ENCODE measurements at regions not wholly inside any gene's neighbourhood (a gene's known extent, or its start where the extent isn't known, plus 50 kb on each side); places are given as distances from the start of the nearest gene placed in this dataset.
"Not testable (repeated sequence)": the region's sequence is repeated elsewhere in the genome, so short reads cannot be mapped to it uniquely, and the experiment has no call there.

GRCh38 chr3:194906970-194907629 lies 221.4 kb downstream of the FAM43A start:
- DNase-seq (ENCODE audit: low read depth, low spot score), result no peak
- no peak overlapping the region for H3K27ac ChIP-seq

GRCh38 chr3:194907811-194908210 lies 222.1 kb downstream of the FAM43A start:
- Histone ChIP-seq H3K36me3 (ENCODE audit: insufficient read depth, low read length) (no peaks in the 10 kb centered on the region), H3K9ac (ENCODE audit: insufficient read length) (no peak overlapping the region), H3K4me3 (no peak overlapping the region), H3K27ac (no peak overlapping the region), H3K9me3 (ENCODE audit: low read depth, low read length) (no peaks in the 10 kb centered on the region)
- TF ChIP-seq FOXP2 (optimal IDR thresholded peaks at IDR 0.05; ENCODE audit: control extremely low read depth, extremely low read length, insufficient read depth), result no peak
- TF ChIP-seq POLR2AphosphoS5 (IDR thresholded peaks at IDR 0.05; ENCODE audit: borderline replicate concordance, low read depth, low read length), result no peak
- TF ChIP-seq EZH2 (IDR thresholded peaks at IDR 0.05), result no peak
- DNase-seq (ENCODE audit: low read depth, low spot score), result no peak

More at GRCh38 chr3:194906970-194907629, 221.4 kb downstream of the FAM43A start:
- H3K4me3 ChIP-seq, result no peak overlapping the region
- H3K36me3 ChIP-seq (ENCODE audit: insufficient read depth, low read length), result no peaks in the 10 kb centered on the region
- no peaks in the 10 kb centered on the region for H3K9me3 ChIP-seq (ENCODE audit: low read depth, low read length)
- TF ChIP-seq EZH2 (IDR thresholded peaks at IDR 0.05), result no peak
- TF ChIP-seq FOXP2 (optimal IDR thresholded peaks at IDR 0.05; ENCODE audit: control extremely low read depth, extremely low read length, insufficient read depth), result no peak
- TF ChIP-seq POLR2AphosphoS5 (IDR thresholded peaks at IDR 0.05; ENCODE audit: borderline replicate concordance, low read depth, low read length), result no peak
- H3K9ac ChIP-seq (ENCODE audit: insufficient read length), result no peak overlapping the region

GRCh38 chr3:194908496-194908895 lies 222.8 kb downstream of the FAM43A start:
- Histone ChIP-seq H3K27ac (no peak overlapping the region), H3K9ac (ENCODE audit: insufficient read length) (no peak overlapping the region), H3K9me3 (ENCODE audit: low read depth, low read length) (no peaks in the 10 kb centered on the region), H3K36me3 (ENCODE audit: insufficient read depth, low read length) (no peaks in the 10 kb centered on the region), H3K4me3 (no peak overlapping the region)
- DNase-seq (ENCODE audit: low read depth, low spot score), result no peak
- TF ChIP-seq EZH2 (IDR thresholded peaks at IDR 0.05) (no peak), POLR2AphosphoS5 (IDR thresholded peaks at IDR 0.05; ENCODE audit: borderline replicate concordance, low read depth, low read length) (no peak), FOXP2 (optimal IDR thresholded peaks at IDR 0.05; ENCODE audit: control extremely low read depth, extremely low read length, insufficient read depth) (no peak)

- no peak for TF ChIP-seq POLR2AphosphoS5 (IDR thresholded peaks at IDR 0.05; ENCODE audit: borderline replicate concordance, low read depth, low read length)
- TF ChIP-seq EZH2 (IDR thresholded peaks at IDR 0.05), result no peak
- no peak for TF ChIP-seq FOXP2 (optimal IDR thresholded peaks at IDR 0.05; ENCODE audit: control extremely low read depth, extremely low read length, insufficient read depth)
Measured at GRCh38 chr3:194908972-194909371, 223.3 kb downstream of the FAM43A start.

GRCh38 chr3:194910414-194910984 lies 224.8 kb downstream of the FAM43A start:
- no peak for DNase-seq (ENCODE audit: low read depth, low spot score)
- Histone ChIP-seq H3K9me3 (ENCODE audit: low read depth, low read length) (no peaks in the 10 kb centered on the region), H3K27ac (no peak overlapping the region), H3K4me3 (no peak overlapping the region), H3K36me3 (ENCODE audit: insufficient read depth, low read length) (no peaks in the 10 kb centered on the region), H3K9ac (ENCODE audit: insufficient read length) (no peak overlapping the region)
- TF ChIP-seq FOXP2 (optimal IDR thresholded peaks at IDR 0.05; ENCODE audit: control extremely low read depth, extremely low read length, insufficient read depth) (no peak), POLR2AphosphoS5 (IDR thresholded peaks at IDR 0.05; ENCODE audit: borderline replicate concordance, low read depth, low read length) (no peak), EZH2 (IDR thresholded peaks at IDR 0.05) (no peak)

More at GRCh38 chr3:194908972-194909371, 223.3 kb downstream of the FAM43A start:
- no peak overlapping the region for H3K27ac ChIP-seq
- H3K9ac ChIP-seq (ENCODE audit: insufficient read length), result no peak overlapping the region
- no peaks in the 10 kb centered on the region for H3K9me3 ChIP-seq (ENCODE audit: low read depth, low read length)
- no peak for DNase-seq (ENCODE audit: low read depth, low spot score)
- H3K4me3 ChIP-seq, result no peak overlapping the region
- H3K36me3 ChIP-seq (ENCODE audit: insufficient read depth, low read length), result no peaks in the 10 kb centered on the region

DNA sequence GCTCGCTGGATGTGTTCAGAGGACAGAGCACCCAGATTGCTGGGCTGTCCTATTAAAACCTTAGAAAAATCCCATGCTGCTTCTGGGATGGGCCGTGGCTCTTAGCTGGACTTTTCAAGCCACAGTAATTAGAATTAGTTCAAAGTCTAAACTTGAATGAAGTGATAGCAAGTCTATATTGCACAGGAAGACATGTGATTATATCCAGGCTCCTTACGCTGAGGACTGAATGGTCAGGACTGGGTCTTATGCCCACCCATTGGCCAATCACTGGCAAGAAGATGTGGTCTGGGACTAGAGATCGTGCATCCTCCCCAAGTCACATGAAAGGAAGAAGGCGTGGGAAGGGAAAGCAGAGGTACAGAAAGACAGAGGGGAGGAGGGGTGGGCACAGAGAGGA lies 227.6 kb downstream of the FAM43A start:
- Histone ChIP-seq H3K9ac (ENCODE audit: insufficient read length) (no peak overlapping the region), H3K27ac (no peak overlapping the region), H3K4me3 (no peak overlapping the region), H3K9me3 (ENCODE audit: low read depth, low read length) (no peaks in the 10 kb centered on the region), H3K36me3 (ENCODE audit: insufficient read depth, low read length) (no peaks in the 10 kb centered on the region)
- TF ChIP-seq FOXP2 (optimal IDR thresholded peaks at IDR 0.05; ENCODE audit: control extremely low read depth, extremely low read length, insufficient read depth) (no peak), EZH2 (IDR thresholded peaks at IDR 0.05) (no peak), POLR2AphosphoS5 (IDR thresholded peaks at IDR 0.05; ENCODE audit: borderline replicate concordance, low read depth, low read length) (no peak)
- DNase-seq (ENCODE audit: low read depth, low spot score), result no peak

DNA sequence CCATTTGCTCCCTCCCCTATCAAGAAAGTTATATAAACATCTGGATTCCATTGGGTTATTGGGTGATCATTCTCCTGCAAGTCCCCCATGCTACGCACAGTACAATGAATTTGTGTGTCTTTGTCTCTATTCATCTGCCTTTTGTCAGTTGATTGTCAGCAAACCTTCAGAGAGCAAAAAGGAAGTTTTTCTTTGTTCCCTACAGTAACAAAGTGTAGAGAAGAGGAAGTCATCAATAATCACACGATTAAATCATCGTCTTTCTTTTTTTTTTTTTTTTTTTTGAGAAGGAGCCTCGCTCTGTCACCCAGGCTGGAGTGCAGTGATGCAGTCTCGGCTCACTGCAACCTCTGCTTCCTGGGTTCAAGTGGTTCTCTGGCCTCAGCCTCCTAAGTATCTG lies 239.2 kb downstream of the FAM43A start:
- H3K36me3 ChIP-seq (ENCODE audit: insufficient read depth, low read length); DNase-seq (ENCODE audit: low read depth, low spot score): not testable (repeated sequence)

DNA sequence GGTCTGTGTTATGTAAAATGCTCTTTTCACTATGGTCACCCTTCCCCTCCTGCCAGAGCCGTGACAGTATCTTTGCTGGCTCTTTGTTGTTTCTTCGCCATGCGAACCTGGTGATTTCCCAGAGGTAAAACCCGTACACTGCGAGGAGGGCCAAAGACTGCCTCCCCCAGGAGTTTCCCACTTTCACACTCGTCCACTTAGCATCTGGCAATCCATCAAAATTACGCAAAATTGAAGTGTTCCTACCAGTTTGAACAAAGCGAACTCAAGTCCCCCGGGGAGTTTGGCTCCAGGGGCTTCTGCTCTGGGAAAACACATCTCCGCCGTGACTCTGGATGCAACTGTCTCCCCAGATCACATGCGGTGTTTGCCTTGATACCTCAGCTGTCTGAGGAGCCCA lies 239.9 kb downstream of the FAM43A start:
- Histone ChIP-seq H3K27ac (no peak overlapping the region), H3K9me3 (ENCODE audit: low read depth, low read length) (no peaks in the 10 kb centered on the region), H3K9ac (ENCODE audit: insufficient read length) (no peak overlapping the region), H3K36me3 (ENCODE audit: insufficient read depth, low read length) (no peaks in the 10 kb centered on the region), H3K4me3 (peak overlapping the region; percentile 1)
- TF ChIP-seq FOXP2 (optimal IDR thresholded peaks at IDR 0.05; ENCODE audit: control extremely low read depth, extremely low read length, insufficient read depth), result no peak
- no peak for TF ChIP-seq EZH2 (IDR thresholded peaks at IDR 0.05)
- no peak for TF ChIP-seq POLR2AphosphoS5 (IDR thresholded peaks at IDR 0.05; ENCODE audit: borderline replicate concordance, low read depth, low read length)
- DNase-seq (ENCODE audit: low read depth, low spot score), result no peak

More for the DNA sequence above, 239.2 kb downstream of the FAM43A start:
- H3K9me3 ChIP-seq (ENCODE audit: low read depth, low read length); H3K4me3 ChIP-seq; H3K9ac ChIP-seq (ENCODE audit: insufficient read length); H3K27ac ChIP-seq: not testable (repeated sequence)

DNA sequence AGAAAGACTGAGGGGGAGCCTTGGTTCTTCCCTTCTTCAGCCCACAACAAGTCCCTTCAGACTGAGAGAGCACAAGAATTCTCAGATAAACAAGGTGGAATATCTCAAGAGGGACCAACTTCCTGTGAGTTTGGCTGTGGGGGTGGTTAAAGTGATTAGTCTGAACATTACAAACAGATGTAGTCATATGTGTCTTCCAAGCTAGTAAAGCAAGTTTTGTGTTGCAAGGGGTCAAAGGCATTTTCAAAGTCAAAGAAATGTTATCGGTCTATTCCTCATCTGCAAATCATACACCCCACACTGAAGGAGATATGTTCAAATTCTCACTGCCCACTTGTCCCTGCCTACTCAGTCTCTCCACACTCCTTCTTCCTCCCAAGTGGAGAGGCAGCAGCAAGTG lies 242.5 kb downstream of the FAM43A start:
- no peak for DNase-seq (ENCODE audit: low read depth, low spot score)

More for the DNA sequence above, 242.5 kb downstream of the FAM43A start:
- TF ChIP-seq POLR2AphosphoS5 (IDR thresholded peaks at IDR 0.05; ENCODE audit: borderline replicate concordance, low read depth, low read length), result no peak
- TF ChIP-seq FOXP2 (optimal IDR thresholded peaks at IDR 0.05; ENCODE audit: control extremely low read depth, extremely low read length, insufficient read depth), result peak; percentile 34
- Histone ChIP-seq H3K9me3 (ENCODE audit: low read depth, low read length) (no peaks in the 10 kb centered on the region), H3K4me3 (no peak overlapping the region), H3K9ac (ENCODE audit: insufficient read length) (no peak overlapping the region), H3K36me3 (ENCODE audit: insufficient read depth, low read length) (no peaks in the 10 kb centered on the region), H3K27ac (no peak overlapping the region; the same call in 1 of the 2 replicates)

Data from SK-N-MC (cell line).